ENCODE measurements at regions not wholly inside any gene's neighbourhood (a gene's known extent, or its start where the extent isn't known, plus 50 kb on each side); places are given as distances from the start of the nearest gene placed in this dataset.
A peak's percentile ranks its signal among the peaks of the same experiment; 100 is the strongest.
"Not testable (repeated sequence)": the region's sequence is repeated elsewhere in the genome, so short reads cannot be mapped to it uniquely, and the experiment has no call there.

GRCh38 chr17:83192161-83192788, 112.9 kb downstream of the METRNL start:
- DNase-seq (ENCODE audit: low spot score) = no peak
- CTCF ChIA-PET (ENCODE audit: unreplicated experiment) = interaction anchor here (0.6 to 1.2 kb wide), 5 partner anchors 13 to 412 kb away, joined by 3 to 4 read pairs (median 3); no protein-coding TSS in a partner anchor
- no peaks in the 10 kb centered on the region for H3K36me3 ChIP-seq (ENCODE audit: insufficient read depth, low read length)
- peaks cover 18% of the 10 kb centered on the region for H3K4me1 ChIP-seq (ENCODE audit: insufficient read depth, low read length, poor library complexity, severe bottlenecking)
- BruUV-seq (replicated peaks) = no TSS peak
- POLR2A ChIA-PET = interaction anchor here (0.9 to 1.1 kb wide), 3 partner anchors 10 to 60 kb away, joined by 3 to 5 read pairs (median 4); no protein-coding TSS in a partner anchor
- H3K9me2 ChIP-seq (ENCODE audit: insufficient read depth, low read length) = no peaks in the 10 kb centered on the region
- no peak overlapping the region for H3K27ac ChIP-seq (ENCODE audit: low read depth, low read length, poor library complexity, severe bottlenecking)
- H3K4me3 ChIP-seq (ENCODE audit: low read depth, low read length, poor library complexity, severe bottlenecking) = no peak overlapping the region
- H3K9me3 ChIP-seq (ENCODE audit: low read length) = no peaks in the 10 kb centered on the region
- H3K4me2 ChIP-seq (ENCODE audit: low read length) = no peak overlapping the region
- no peak overlapping the region for H2AFZ ChIP-seq (ENCODE audit: low read length)
- no peaks in the 10 kb centered on the region for H3K79me2 ChIP-seq (ENCODE audit: insufficient read depth, low read depth, low read length)
- TF ChIP-seq EZH2phosphoT487 (IDR thresholded peaks at IDR 0.05; ENCODE audit: borderline replicate concordance, low read depth, low read length) = no peak
- TF ChIP-seq, protein P1, sequence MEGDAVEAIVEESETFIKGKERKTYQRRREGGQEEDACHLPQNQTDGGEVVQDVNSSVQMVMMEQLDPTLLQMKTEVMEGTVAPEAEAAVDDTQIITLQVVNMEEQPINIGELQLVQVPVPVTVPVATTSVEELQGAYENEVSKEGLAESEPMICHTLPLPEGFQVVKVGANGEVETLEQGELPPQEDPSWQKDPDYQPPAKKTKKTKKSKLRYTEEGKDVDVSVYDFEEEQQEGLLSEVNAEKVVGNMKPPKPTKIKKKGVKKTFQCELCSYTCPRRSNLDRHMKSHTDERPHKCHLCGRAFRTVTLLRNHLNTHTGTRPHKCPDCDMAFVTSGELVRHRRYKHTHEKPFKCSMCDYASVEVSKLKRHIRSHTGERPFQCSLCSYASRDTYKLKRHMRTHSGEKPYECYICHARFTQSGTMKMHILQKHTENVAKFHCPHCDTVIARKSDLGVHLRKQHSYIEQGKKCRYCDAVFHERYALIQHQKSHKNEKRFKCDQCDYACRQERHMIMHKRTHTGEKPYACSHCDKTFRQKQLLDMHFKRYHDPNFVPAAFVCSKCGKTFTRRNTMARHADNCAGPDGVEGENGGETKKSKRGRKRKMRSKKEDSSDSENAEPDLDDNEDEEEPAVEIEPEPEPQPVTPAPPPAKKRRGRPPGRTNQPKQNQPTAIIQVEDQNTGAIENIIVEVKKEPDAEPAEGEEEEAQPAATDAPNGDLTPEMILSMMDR (conservative IDR thresholded peaks at IDR 0.05; ENCODE audit: low read length) = no peak
- intact Hi-C loops (cut with micrococcal nuclease; ENCODE audit: unreplicated experiment) = no loop called here
- H4K20me1 ChIP-seq (ENCODE audit: insufficient read depth, low read length) = no peaks in the 10 kb centered on the region

- H3K4me3 ChIP-seq (ENCODE audit: low read depth, low read length, poor library complexity, severe bottlenecking); H3K27ac ChIP-seq (ENCODE audit: low read depth, low read length, poor library complexity, severe bottlenecking); H4K20me1 ChIP-seq (ENCODE audit: insufficient read depth, low read length); intact Hi-C loops (cut with micrococcal nuclease; ENCODE audit: unreplicated experiment); H3K9me2 ChIP-seq (ENCODE audit: insufficient read depth, low read length); H2AFZ ChIP-seq (ENCODE audit: low read length); H3K36me3 ChIP-seq (ENCODE audit: insufficient read depth, low read length); H3K9me3 ChIP-seq (ENCODE audit: low read length); DNase-seq (ENCODE audit: low spot score); H3K4me2 ChIP-seq (ENCODE audit: low read length); H3K79me2 ChIP-seq (ENCODE audit: insufficient read depth, low read depth, low read length); BruUV-seq (replicated peaks): not testable (repeated sequence)
- peaks cover 18% of the 10 kb centered on the region for H3K4me1 ChIP-seq (ENCODE audit: insufficient read depth, low read length, poor library complexity, severe bottlenecking)
- ChIA-PET CTCF (ENCODE audit: unreplicated experiment) (interaction anchor here (0.6 to 1.2 kb wide), 8 partner anchors 14 to 412 kb away, joined by 3 to 5 read pairs (median 4); no protein-coding TSS in a partner anchor), POLR2A (interaction anchor here (0.6 to 1.1 kb wide), 4 partner anchors 10 to 633 kb away, joined by 3 to 5 read pairs (median 4); no protein-coding TSS in a partner anchor)
These were observed 113.5 kb downstream of the METRNL start for GRCh38 chr17:83192789-83193335.

DNA sequence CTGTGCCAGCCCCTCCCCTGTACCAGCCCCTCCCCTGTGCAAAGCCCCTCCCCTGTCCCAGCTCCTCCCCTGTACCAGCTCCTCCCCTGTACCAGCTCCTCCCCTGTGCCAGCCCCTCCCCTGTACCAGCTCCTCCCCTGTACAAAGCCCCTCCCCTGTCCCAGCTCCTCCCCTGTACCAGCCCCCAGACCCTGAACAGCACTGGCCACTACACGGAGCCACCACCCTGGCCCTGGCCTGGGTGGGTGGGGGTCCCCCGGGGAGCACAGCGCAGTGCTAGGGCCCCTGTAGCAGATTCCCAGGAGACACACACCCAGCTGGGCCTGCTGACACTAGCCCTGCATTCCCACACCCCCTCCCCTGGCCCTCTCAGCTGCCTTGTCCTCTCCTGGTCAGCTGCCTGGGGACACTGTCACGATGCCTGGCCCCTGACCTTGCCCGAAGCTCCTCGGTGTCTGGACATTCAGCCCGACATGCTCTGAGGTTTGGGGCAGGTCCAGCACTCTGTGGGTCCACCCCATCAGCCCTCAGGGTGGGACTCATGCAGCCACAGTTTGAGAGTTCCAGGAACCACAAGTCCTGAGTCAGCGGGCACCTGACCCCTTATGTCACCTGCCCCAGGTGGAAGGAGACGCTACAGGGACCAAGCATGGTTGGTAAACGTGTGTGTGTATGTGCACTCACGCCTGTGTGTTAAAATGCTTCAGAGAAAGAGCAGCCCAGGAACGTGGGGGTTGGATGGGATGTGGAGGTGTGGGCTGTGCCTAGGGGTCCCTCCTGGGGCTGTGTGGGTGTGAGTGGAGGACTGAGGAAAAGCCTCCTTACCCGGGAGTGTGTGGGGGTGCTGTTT, 114.2 kb downstream of the METRNL start:
- H2AFZ ChIP-seq (ENCODE audit: low read length) = no peak overlapping the region
- CTCF ChIA-PET (ENCODE audit: unreplicated experiment) = interaction anchor here (0.6 to 1.2 kb wide), 7 partner anchors 13 to 413 kb away, joined by 3 to 5 read pairs (median 4); no protein-coding TSS in a partner anchor
- H3K9me3 ChIP-seq (ENCODE audit: low read length) = no peaks in the 10 kb centered on the region
- peak; percentile 50 for DNase-seq (ENCODE audit: low spot score)
- no peaks in the 10 kb centered on the region for H3K9me2 ChIP-seq (ENCODE audit: insufficient read depth, low read length)
- intact Hi-C loops (cut with micrococcal nuclease; ENCODE audit: unreplicated experiment) = no loop called here
- TF ChIP-seq, protein P1 (conservative IDR thresholded peaks at IDR 0.05; ENCODE audit: low read length) = no peak
- TF ChIP-seq EZH2phosphoT487 (IDR thresholded peaks at IDR 0.05; ENCODE audit: borderline replicate concordance, low read depth, low read length) = no peak
- H3K4me1 ChIP-seq (ENCODE audit: insufficient read depth, low read length, poor library complexity, severe bottlenecking) = peaks cover 22% of the 10 kb centered on the region
- H3K4me2 ChIP-seq (ENCODE audit: low read length) = peak overlapping the region; percentile 29; the same call in 1 of the 2 replicates
- H4K20me1 ChIP-seq (ENCODE audit: insufficient read depth, low read length) = no peaks in the 10 kb centered on the region
- H3K27ac ChIP-seq (ENCODE audit: low read depth, low read length, poor library complexity, severe bottlenecking) = no peak overlapping the region
- H3K79me2 ChIP-seq (ENCODE audit: insufficient read depth, low read depth, low read length) = no peaks in the 10 kb centered on the region
- POLR2A ChIA-PET = interaction anchor here (0.6 to 1.1 kb wide), 3 partner anchors 9 to 634 kb away, joined by 3 to 5 read pairs (median 4); no protein-coding TSS in a partner anchor
- BruUV-seq (replicated peaks) = no TSS peak
- no peak overlapping the region for H3K4me3 ChIP-seq (ENCODE audit: low read depth, low read length, poor library complexity, severe bottlenecking)
- no peaks in the 10 kb centered on the region for H3K36me3 ChIP-seq (ENCODE audit: insufficient read depth, low read length)

Data from OCI-LY7 (cell line).